CD8-positive, alpha-beta memory T cell (primary cell): ENCODE measurements at regions not wholly inside any gene's neighbourhood (a gene's known extent, or its start where the extent isn't known, plus 50 kb on each side); places are given as distances from the start of the nearest gene placed in this dataset.

Experiments
- CTCF ChIA-PET: fragments of 350-600 bp; sonication (Branson Sonifier 250); formaldehyde crosslinking; loops from one replicate; lab custom pipeline; 2021; ENCODE audit warnings: antibody characterized with exemption; lab: Charles Lee
- POLR2A ChIA-PET: fragments of 350-600 bp; sonication (Branson Sonifier 250); formaldehyde crosslinking; loops from one replicate; lab custom pipeline; 2021; ENCODE audit warnings: antibody characterized with exemption; lab: Charles Lee
- DNase-seq, 5 donors: peaks; one replicate each; pipeline versions ENCODE4 v3.0.0 to v3.0.0-alpha.2; 2020 to 2022; ENCODE audit warnings: mixed read lengths in 1 of 5
- H3K27ac ChIP-seq: one replicate; pipeline ENCODE4 v1.7.0; 2013; ENCODE audit warnings: low read depth, mild to moderate bottlenecking, low read length, moderate library complexity
- H3K27me3 ChIP-seq: 2 replicates; pipeline ENCODE4 v1.7.0; 2013; ENCODE audit warnings: low read length, mild to moderate bottlenecking; ENCODE audit not compliant: insufficient read depth, poor library complexity, severe bottlenecking
- H3K36me3 ChIP-seq: 2 replicates; pipeline ENCODE4 v1.7.0; 2013; ENCODE audit warnings: mild to moderate bottlenecking, low read length, moderate library complexity; ENCODE audit not compliant: insufficient read depth
- H3K4me1 ChIP-seq: 2 replicates; pipeline ENCODE4 v1.7.0; 2013; ENCODE audit warnings: mild to moderate bottlenecking, low read length, moderate library complexity; ENCODE audit not compliant: insufficient read depth
- H3K4me3 ChIP-seq: 2 replicates; pipeline ENCODE4 v1.7.0; 2013; ENCODE audit warnings: mild to moderate bottlenecking, low read length
- H3K9me3 ChIP-seq: 2 replicates; pipeline ENCODE4 v1.7.0; 2013; ENCODE audit warnings: mild to moderate bottlenecking, low read length
- H3K27ac Mint-ChIP-seq, 8 donors: one replicate each; pipeline ENCODE4 v1.8.0; 2020 to 2021; ENCODE audit warnings: mixed read lengths in 8 of 8, mild to moderate bottlenecking in 6 of 8, inconsistent platforms in 3 of 8, moderate library complexity in 3 of 8
- H3K27me3 Mint-ChIP-seq, 2 donors: one replicate each; pipeline ENCODE4 v1.8.0; 2020 to 2021; ENCODE audit warnings: mixed read lengths in 2 of 2, mild to moderate bottlenecking in 1 of 2, moderate library complexity in 1 of 2
- H3K36me3 Mint-ChIP-seq, 3 donors: one replicate each; pipeline ENCODE4 v1.8.0; 2020 to 2021; ENCODE audit warnings: mixed read lengths in 3 of 3, inconsistent platforms in 1 of 3, mild to moderate bottlenecking in 1 of 3
- H3K4me1 Mint-ChIP-seq, 3 donors: one replicate each; pipeline ENCODE4 v1.8.0; 2020 to 2021; ENCODE audit warnings: mixed read lengths in 3 of 3, inconsistent platforms in 1 of 3, mild to moderate bottlenecking in 1 of 3
- H3K4me3 Mint-ChIP-seq, 7 donors: one replicate each; pipeline ENCODE4 v1.8.0; 2020 to 2021; ENCODE audit warnings: mixed read lengths in 7 of 7, mild to moderate bottlenecking in 6 of 7, moderate library complexity in 4 of 7, inconsistent platforms in 2 of 7
- H3K9me3 Mint-ChIP-seq, 5 donors: one replicate each; pipeline ENCODE4 v1.8.0; 2020 to 2022; ENCODE audit warnings: mixed read lengths in 5 of 5, mild to moderate bottlenecking in 3 of 5, moderate library complexity in 2 of 5, inconsistent platforms in 1 of 5

- Histone ChIP-seq H3K4me1 (no peaks in the 10 kb centered on the region), H3K9me3 (no peaks in the 10 kb centered on the region), H3K4me3 (no peak overlapping the region), H3K36me3 (no peaks in the 10 kb centered on the region), H3K27ac (no peak overlapping the region), H3K27me3 (no peaks in the 10 kb centered on the region)
- CTCF ChIA-PET: no interaction called here
- no peak for DNase-seq
- H3K4me1 Mint-ChIP-seq: no peaks in the 10 kb centered on the region
- H3K27me3 Mint-ChIP-seq: peaks cover 0 to 2% of the 10 kb centered on the region in 2 donors
- no peak overlapping the region for H3K27ac Mint-ChIP-seq
- H3K36me3 Mint-ChIP-seq: no peaks in the 10 kb centered on the region
- POLR2A ChIA-PET: no interaction called here
- H3K4me3 Mint-ChIP-seq: no peak overlapping the region
- peaks cover 0 to 8% (median 2%) of the 10 kb centered on the region in 5 donors for H3K9me3 Mint-ChIP-seq
These were observed 357.6 kb upstream of the ID4 start for GRCh38 chr6:19479551-19479950.

DNA sequence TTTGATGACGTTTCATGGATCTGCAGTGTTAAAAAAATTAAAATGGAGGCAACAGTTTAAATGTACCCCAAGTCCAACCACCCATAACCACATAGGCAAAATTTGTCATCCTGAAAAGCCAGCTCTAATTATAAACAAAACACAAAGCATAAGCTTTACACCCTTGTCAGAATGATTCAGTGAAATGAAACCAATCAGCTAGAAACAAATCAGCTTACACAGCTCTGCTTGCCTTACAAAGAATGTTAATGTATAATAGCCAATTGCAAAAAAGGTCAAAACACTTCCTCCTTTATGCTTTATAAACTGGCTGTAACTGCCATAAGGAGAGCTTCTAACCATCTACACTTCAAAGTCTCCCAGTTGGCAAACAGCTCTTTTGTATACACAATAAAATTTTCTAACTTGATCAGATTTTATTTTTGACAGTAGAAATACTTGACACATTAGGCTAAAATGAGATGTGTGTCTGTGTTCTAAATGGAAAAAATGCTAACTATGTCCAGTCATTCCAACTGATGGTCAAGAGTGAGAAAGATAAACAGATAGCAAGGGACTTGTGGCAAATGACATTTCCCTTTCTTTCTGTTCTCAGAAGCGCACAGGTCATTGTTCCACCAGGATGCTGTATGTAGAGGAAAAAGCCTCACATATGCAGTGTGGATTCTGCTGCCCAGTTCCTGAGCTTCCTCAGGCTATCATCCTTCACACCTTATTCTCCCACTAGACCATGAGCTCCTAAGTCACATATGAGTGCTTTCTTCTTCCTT, 344.3 kb upstream of the ID4 start:
- no peaks in the 10 kb centered on the region for H3K36me3 ChIP-seq
- ChIA-PET POLR2A (no interaction called here), CTCF (no interaction called here)
- H3K4me1 ChIP-seq: no peaks in the 10 kb centered on the region
- H3K4me3 ChIP-seq: no peak overlapping the region
- Mint-ChIP-seq H3K27me3 (no peaks in the 10 kb centered on the region), H3K4me3 (no peak overlapping the region), H3K9me3 (peaks cover 0 to 8% (median 2%) of the 10 kb centered on the region in 5 donors), H3K4me1 (no peaks in the 10 kb centered on the region), H3K36me3 (no peaks in the 10 kb centered on the region), H3K27ac (no peak overlapping the region)
- H3K27me3 ChIP-seq: no peaks in the 10 kb centered on the region
- H3K9me3 ChIP-seq: no peaks in the 10 kb centered on the region
- no peak overlapping the region for H3K27ac ChIP-seq
- DNase-seq: no peak

- Histone ChIP-seq H3K27me3 (no peaks in the 10 kb centered on the region), H3K4me3 (no peak overlapping the region), H3K27ac (no peak overlapping the region), H3K4me1 (no peaks in the 10 kb centered on the region), H3K9me3 (no peaks in the 10 kb centered on the region), H3K36me3 (no peaks in the 10 kb centered on the region)
- POLR2A ChIA-PET: no interaction called here
- no peak overlapping the region for H3K27ac Mint-ChIP-seq
- no peak for DNase-seq
- H3K27me3 Mint-ChIP-seq: no peaks in the 10 kb centered on the region
- peaks cover 5 to 29% (median 13%) of the 10 kb centered on the region in 5 donors for H3K9me3 Mint-ChIP-seq
- no peaks in the 10 kb centered on the region for H3K36me3 Mint-ChIP-seq
- H3K4me3 Mint-ChIP-seq: no peak overlapping the region
- CTCF ChIA-PET: no interaction called here
- no peaks in the 10 kb centered on the region for H3K4me1 Mint-ChIP-seq
These were observed 335.4 kb upstream of the ID4 start for GRCh38 chr6:19501737-19502245.

DNA sequence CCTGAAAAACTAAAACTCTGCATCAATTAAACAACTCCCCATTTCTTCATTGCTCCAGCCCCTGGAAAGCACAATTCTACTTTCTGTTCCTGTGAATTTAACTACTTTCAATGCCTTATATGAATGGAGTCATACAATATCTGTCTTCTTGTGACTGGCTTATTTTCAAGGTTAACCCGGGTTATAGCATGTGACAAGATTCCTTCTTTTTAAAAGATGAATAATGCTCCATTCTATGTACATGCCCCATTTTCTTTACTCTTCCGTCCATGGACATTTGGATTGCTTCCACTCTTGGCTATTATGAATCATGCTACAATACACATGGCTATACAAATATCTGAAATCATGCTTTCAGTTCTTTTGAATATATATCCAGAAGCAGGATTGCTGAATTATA, 334.9 kb upstream of the ID4 start:
- Mint-ChIP-seq H3K36me3 (no peaks in the 10 kb centered on the region), H3K4me3 (no peak overlapping the region), H3K27ac (no peak overlapping the region), H3K9me3 (peaks cover 6 to 29% (median 13%) of the 10 kb centered on the region in 5 donors), H3K27me3 (no peaks in the 10 kb centered on the region), H3K4me1 (no peaks in the 10 kb centered on the region)
- ChIA-PET CTCF (no interaction called here), POLR2A (no interaction called here)
- H3K27ac ChIP-seq: no peak overlapping the region
- H3K4me3 ChIP-seq: no peak overlapping the region
- H3K27me3 ChIP-seq: no peaks in the 10 kb centered on the region
- no peaks in the 10 kb centered on the region for H3K9me3 ChIP-seq
- DNase-seq: no peak
- H3K4me1 ChIP-seq: no peaks in the 10 kb centered on the region
- H3K36me3 ChIP-seq: no peaks in the 10 kb centered on the region

DNA sequence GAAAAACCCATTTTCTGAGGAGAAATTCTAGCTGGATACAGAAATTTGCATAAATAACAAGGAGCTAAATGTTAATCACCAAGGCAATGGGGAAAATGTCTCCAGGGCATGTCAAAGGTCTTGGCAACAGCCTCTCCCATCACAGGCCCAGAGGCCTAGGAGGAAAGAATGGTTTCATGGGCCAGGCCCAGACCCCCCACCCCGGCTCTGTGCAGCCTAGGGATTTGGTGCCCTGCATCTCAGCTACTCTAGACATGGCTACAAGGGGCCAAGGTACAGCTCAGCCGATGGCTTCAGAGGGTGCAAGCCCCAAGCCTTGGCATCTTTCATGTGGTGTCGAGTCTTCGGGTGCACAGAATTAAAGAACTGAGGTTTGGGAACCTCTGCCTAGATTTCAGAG, 321.2 kb upstream of the ID4 start:
- no peaks in the 10 kb centered on the region for H3K9me3 ChIP-seq
- H3K36me3 Mint-ChIP-seq: no peaks in the 10 kb centered on the region
- ChIA-PET CTCF (no interaction called here), POLR2A (no interaction called here)
- H3K27me3 Mint-ChIP-seq: no peaks in the 10 kb centered on the region
- no peak overlapping the region for H3K27ac ChIP-seq
- H3K4me1 Mint-ChIP-seq: no peaks in the 10 kb centered on the region
- H3K9me3 Mint-ChIP-seq: peaks cover 25 to 34% (median 30%) of the 10 kb centered on the region in 5 donors
- DNase-seq: no peak
- H3K4me1 ChIP-seq: no peaks in the 10 kb centered on the region
- H3K36me3 ChIP-seq: no peaks in the 10 kb centered on the region
- H3K27ac Mint-ChIP-seq: no peak overlapping the region
- H3K27me3 ChIP-seq: no peaks in the 10 kb centered on the region
- no peak overlapping the region for H3K4me3 ChIP-seq
- H3K4me3 Mint-ChIP-seq: no peak overlapping the region

DNA sequence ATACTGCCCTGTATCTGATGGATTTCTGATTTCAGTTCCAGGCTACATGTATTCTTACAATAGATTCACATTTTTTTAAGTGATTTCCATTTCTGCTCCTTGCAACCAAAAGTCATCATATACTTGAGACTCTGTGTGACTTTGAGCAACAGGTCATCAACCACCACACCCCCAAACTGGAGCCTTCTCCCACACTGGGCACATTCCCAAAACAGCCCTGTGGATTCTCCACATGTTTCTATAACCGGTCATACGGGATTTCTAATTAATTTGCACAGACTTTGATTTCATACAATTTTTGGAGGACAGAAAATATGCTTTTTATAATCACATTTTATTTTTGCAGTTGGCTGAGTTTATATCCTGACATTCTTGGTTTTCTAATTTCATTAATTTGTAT, 317.2 kb upstream of the ID4 start:
- H3K27ac Mint-ChIP-seq: no peak overlapping the region
- POLR2A ChIA-PET: no interaction called here
- no peaks in the 10 kb centered on the region for H3K4me1 ChIP-seq
- no peak overlapping the region for H3K4me3 ChIP-seq
- H3K27me3 ChIP-seq: no peaks in the 10 kb centered on the region
- DNase-seq: no peak
- peaks cover 13 to 16% (median 14%) of the 10 kb centered on the region in 5 donors for H3K9me3 Mint-ChIP-seq
- H3K9me3 ChIP-seq: no peaks in the 10 kb centered on the region
- CTCF ChIA-PET: no interaction called here
- no peak overlapping the region for H3K4me3 Mint-ChIP-seq
- H3K36me3 ChIP-seq: no peaks in the 10 kb centered on the region
- no peaks in the 10 kb centered on the region for H3K27me3 Mint-ChIP-seq
- H3K36me3 Mint-ChIP-seq: no peaks in the 10 kb centered on the region
- H3K27ac ChIP-seq: no peak overlapping the region
- no peaks in the 10 kb centered on the region for H3K4me1 Mint-ChIP-seq

GRCh38 chr6:19524366-19525186, 312.6 kb upstream of the ID4 start:
- Histone ChIP-seq H3K27me3 (no peaks in the 10 kb centered on the region), H3K9me3 (no peaks in the 10 kb centered on the region), H3K4me3 (no peak overlapping the region), H3K36me3 (no peaks in the 10 kb centered on the region), H3K27ac (no peak overlapping the region), H3K4me1 (no peaks in the 10 kb centered on the region)
- no peak for DNase-seq
- CTCF ChIA-PET: no interaction called here
- H3K27ac Mint-ChIP-seq: no peak overlapping the region
- H3K9me3 Mint-ChIP-seq: peaks cover 0 to 9% (median 5%) of the 10 kb centered on the region in 5 donors
- no peaks in the 10 kb centered on the region for H3K36me3 Mint-ChIP-seq
- no peak overlapping the region for H3K4me3 Mint-ChIP-seq
- POLR2A ChIA-PET: no interaction called here
- H3K4me1 Mint-ChIP-seq: no peaks in the 10 kb centered on the region
- H3K27me3 Mint-ChIP-seq: peaks cover 0 to 1% of the 10 kb centered on the region in 2 donors

DNA sequence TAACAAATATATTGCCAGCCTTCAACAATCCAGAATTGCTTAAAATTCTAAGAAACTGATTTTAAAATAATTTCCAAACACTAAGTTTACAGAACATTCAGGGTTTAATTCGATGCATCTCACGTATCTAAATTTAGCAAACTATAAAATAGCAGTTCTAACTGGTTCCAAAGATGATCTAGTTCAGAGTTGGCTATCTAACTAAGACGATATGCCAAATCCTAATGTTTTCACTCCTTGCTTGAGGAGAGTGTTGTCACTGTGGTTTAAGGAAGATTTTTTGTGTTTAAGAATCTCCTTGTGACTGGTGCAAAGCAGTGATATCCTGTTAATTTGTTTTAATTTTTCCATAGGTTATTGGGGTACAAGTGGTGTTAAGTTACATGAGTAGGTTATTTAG, 311.5 kb upstream of the ID4 start:
- Histone ChIP-seq H3K27me3 (no peaks in the 10 kb centered on the region), H3K9me3 (no peaks in the 10 kb centered on the region), H3K36me3 (no peaks in the 10 kb centered on the region), H3K4me1 (no peaks in the 10 kb centered on the region), H3K4me3 (no peak overlapping the region), H3K27ac (no peak overlapping the region)
- DNase-seq: no peak
- CTCF ChIA-PET: no interaction called here
- Mint-ChIP-seq H3K9me3 (peaks cover 0 to 10% (median 3%) of the 10 kb centered on the region in 5 donors), H3K4me3 (no peak overlapping the region), H3K27me3 (peaks cover 0 to 1% of the 10 kb centered on the region in 2 donors), H3K36me3 (no peaks in the 10 kb centered on the region), H3K4me1 (no peaks in the 10 kb centered on the region), H3K27ac (no peak overlapping the region)
- POLR2A ChIA-PET: no interaction called here
